ENCODE measurements at regions not wholly inside any gene's neighbourhood (a gene's known extent, or its start where the extent isn't known, plus 50 kb on each side); places are given as distances from the start of the nearest gene placed in this dataset.

- TF ChIP-seq CTCF (IDR thresholded peaks at IDR 0.05; ENCODE audit: insufficient read depth, low read length, poor library complexity, severe bottlenecking) (no peak), EZH2phosphoT487 (conservative IDR thresholded peaks at IDR 0.05; ENCODE audit: low read length) (no peak)
These were observed 81.5 kb upstream of the GALNT17 start for GRCh38 chr7:71050492-71050891.
